Activated CD4-positive, alpha-beta T cell treated with anti-CD3 and anti-CD28 coated beads, Interleukin-2, amount 50 U/mL, for 48 hours (primary cell): ENCODE measurements at regions not wholly inside any gene's neighbourhood (a gene's known extent, or its start where the extent isn't known, plus 50 kb on each side); places are given as distances from the start of the nearest gene placed in this dataset.
"Not testable (repeated sequence)": the region's sequence is repeated elsewhere in the genome, so short reads cannot be mapped to it uniquely, and the experiment has no call there.

Source experiments
- DNase-seq, 2 experiments: peaks; one replicate each; pipeline ENCODE4 v3.0.0-alpha.2; 2020

GRCh38 chr12:89787763-89788162 is 79.1 kb upstream of the ATP2B1 start:
- no peak for DNase-seq

- DNase-seq = no peak
These were observed 77.7 kb upstream of the ATP2B1 start for GRCh38 chr12:89786177-89786810.

GRCh38 chr12:89783359-89784060 is 74.9 kb upstream of the ATP2B1 start:
- no peak for DNase-seq

- DNase-seq = no peak
These were observed 74.2 kb upstream of the ATP2B1 start for GRCh38 chr12:89782807-89783206.

- DNase-seq = no peak
These were observed 73.4 kb upstream of the ATP2B1 start for GRCh38 chr12:89781946-89782550.

- DNase-seq = no peak
These were observed 72.5 kb upstream of the ATP2B1 start for GRCh38 chr12:89781156-89781555.

- DNase-seq = no peak
These were observed 70.5 kb upstream of the ATP2B1 start for GRCh38 chr12:89779090-89779489.

GRCh38 chr12:89777733-89778379 is 69.2 kb upstream of the ATP2B1 start:
- no peak for DNase-seq

- DNase-seq = no peak
These were observed 67.3 kb upstream of the ATP2B1 start for GRCh38 chr12:89775986-89776365.

- DNase-seq = no peak
These were observed 66.7 kb upstream of the ATP2B1 start for GRCh38 chr12:89775063-89775985.

- no peak for DNase-seq
These were observed 66.0 kb upstream of the ATP2B1 start for GRCh38 chr12:89774645-89775044.

GRCh38 chr12:89770391-89770790 is 61.8 kb upstream of the ATP2B1 start:
- no peak for DNase-seq

- no peak for DNase-seq
These were observed 60.8 kb upstream of the ATP2B1 start for GRCh38 chr12:89769483-89769818.

GRCh38 chr12:89768586-89769482 is 60.2 kb upstream of the ATP2B1 start:
- peak; percentile 5 to 21 for DNase-seq

- DNase-seq = no peak
These were observed 57.6 kb upstream of the ATP2B1 start for GRCh38 chr12:89765959-89766824.

GRCh38 chr12:89764164-89764563 is 55.5 kb upstream of the ATP2B1 start:
- DNase-seq = not testable (repeated sequence)

GRCh38 chr12:89762498-89763170 is 54.0 kb upstream of the ATP2B1 start:
- DNase-seq = no peak

- DNase-seq = no peak
These were observed 52.1 kb upstream of the ATP2B1 start for GRCh38 chr12:89760783-89761182.
